Fibroblast of skin of left biceps (primary cell): ENCODE measurements at regions not wholly inside any gene's neighbourhood (a gene's known extent, or its start where the extent isn't known, plus 50 kb on each side); places are given as distances from the start of the nearest gene placed in this dataset.

Experiments used
- DNase-seq, 2 experiments: peaks; one replicate each; pipeline ENCODE4 v3.0.0-alpha.2; 2013; ENCODE audit warnings: low read depth in 2 of 2

DNA sequence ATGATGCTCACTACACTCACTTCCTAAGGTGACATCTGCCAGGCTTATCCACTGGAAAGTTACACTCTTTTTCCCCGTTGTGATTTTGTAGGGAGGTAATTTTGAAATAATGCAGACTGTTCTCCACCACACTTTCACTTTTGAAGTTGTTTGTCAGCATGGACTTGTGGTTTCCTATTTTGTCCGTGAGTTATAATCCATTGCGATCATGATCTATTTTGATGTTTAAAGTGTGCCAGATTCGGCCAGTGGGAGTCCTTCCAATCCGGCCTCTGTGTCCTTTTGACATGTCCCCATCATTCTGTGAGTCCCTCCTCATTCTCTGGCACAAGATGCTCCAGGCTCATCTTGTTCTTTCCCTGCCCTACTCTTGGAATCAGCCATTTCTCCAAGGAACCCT is 211.3 kb upstream of the KLF4 start:
- no peak for DNase-seq

DNA sequence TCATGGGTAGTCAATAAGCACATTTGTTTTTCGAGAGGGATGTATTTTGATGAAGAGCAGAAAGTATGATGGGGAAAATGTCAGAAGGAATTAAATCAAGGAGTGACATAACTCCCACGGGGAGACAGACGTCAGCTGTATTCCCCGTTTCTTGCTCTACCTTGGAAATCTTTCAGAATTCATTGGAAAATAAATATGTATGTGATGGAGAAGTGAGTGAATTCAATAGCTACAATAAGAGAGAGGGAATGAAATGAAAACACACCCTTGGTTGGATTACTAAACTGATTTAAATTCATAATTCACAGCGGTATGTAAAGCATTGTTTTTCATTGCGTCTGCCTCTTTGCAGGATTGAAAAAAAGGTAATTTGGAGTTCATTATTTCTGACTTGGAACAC is 209.7 kb upstream of the KLF4 start:
- no peak for DNase-seq

DNA sequence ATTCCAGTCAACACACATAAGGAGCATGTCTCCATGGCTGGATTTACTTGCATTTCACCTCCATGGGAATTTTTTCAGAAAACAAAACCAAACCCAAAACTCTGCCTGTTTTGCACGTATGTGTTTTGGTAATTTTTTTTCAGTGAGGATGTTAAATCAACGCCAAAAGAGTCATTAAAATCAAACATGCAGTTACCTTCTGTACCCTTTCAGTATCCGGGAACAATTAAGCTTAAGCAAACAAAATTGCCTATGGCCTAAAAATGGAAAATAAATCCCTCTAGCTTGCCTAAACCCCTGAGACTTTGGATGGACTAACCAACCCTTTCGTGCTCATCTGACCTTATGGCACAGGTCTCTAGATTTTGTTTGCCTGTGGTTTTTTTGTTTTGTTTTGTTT is 209.2 kb upstream of the KLF4 start:
- DNase-seq: no peak

DNA sequence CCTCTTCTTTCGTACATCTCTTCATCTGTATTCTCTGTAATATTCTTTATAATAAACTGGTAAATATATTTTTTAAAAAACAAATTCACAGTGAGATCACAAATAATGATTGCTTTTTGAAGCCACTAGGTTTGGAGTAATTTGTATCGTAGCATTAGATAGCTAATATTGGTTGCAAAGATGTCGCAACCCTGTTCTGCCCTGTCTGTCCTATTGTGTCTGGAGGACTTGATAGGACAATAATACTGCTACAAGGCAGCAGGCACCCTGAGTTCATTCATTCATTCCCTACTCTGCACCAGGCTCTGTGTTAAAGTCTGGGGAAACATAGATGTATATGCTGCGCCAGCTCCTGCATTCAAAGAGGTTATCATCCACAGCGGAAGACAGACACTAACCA is 206.7 kb upstream of the KLF4 start:
- no peak for DNase-seq

DNA sequence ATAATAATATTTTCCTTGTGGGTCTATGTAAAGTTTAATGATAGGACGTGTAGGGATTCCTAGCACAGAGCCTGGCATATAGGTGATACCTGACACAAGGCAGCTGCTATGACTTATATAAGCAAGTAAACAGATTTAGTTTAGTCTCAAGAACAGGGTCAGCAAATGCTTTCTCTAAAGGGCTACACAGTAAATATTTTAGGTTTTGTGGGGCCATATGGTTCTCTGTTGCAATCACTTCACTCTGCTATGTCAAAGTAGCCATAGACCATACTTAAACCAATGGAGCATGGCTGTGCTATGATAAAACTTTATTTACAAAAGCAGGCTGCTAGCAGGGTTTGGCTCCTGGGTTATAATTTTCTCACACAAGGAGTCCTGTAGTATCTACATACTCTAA is 204.8 kb upstream of the KLF4 start:
- no peak for DNase-seq

DNA sequence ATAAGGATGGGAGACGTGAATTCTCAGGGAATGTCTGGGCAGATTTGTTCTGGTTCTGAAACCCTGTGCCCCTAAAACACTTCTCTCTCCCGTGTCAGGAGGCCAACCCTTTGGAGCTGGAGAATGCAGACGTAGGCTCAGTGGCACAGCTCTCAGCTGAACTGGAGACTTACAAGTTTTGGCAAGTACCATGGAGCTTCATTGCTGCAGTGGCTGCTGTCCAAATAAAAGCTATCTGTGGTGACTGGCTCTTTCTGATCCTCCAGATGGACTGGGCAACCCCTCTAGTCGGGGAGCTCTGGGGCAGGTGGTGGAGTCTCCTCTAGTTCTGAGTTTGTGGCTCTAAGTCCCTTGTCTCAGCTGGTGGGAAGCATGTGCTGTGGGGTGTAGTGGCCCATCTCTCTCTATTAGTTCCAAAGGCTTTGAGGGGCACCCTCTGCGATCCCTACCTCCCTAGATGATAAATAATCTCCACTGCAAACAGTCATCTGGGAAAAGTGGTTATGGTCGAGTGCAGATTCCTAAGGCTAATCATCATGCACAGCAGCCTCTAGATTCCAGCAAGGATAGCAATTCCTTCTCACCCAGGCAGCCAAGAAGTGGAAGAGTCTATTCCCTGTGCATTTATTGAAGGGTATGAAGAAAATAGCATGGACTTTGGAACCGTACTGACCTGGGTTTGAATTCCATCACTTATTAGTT is 204.2 kb upstream of the KLF4 start:
- DNase-seq: peak in 1 of 2 experiments; percentile 57

DNA sequence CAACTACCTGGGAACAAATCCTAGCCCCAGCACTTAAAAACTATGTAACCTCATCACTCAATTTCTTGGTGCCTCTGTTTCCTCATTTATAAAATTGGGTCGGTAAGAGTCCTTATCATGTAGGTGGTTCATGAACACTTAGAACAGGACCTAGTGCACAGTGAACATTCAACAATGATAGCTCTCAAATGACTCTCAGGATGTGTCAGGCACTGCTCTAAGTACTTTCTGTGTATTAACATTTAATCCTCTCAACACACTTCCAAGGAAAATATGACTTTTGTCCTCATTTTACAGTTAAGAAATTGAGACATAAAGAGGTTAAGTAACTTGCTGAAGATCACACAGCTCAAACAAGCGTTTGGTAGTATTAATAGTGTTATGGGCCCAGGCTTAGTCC is 202.1 kb upstream of the KLF4 start:
- no peak for DNase-seq

DNA sequence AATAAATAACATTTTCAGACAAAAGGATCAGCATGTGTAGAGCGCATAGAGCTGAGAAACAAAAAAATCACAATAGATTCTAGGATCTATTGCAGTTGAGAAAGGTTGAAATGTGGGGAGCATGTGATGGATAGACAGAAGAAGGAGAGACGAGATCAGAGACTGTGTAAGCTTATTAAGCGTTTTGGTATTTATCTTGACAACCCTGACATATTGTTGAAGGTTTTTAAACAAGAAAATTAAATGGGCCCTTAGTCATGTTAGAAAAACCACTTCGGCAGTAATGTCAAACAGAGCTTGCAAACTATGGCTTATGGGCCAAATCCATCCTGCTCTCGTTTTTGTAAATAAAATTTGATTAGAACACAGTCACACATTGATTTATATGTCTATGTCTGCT is 200.5 kb upstream of the KLF4 start:
- DNase-seq: no peak

DNA sequence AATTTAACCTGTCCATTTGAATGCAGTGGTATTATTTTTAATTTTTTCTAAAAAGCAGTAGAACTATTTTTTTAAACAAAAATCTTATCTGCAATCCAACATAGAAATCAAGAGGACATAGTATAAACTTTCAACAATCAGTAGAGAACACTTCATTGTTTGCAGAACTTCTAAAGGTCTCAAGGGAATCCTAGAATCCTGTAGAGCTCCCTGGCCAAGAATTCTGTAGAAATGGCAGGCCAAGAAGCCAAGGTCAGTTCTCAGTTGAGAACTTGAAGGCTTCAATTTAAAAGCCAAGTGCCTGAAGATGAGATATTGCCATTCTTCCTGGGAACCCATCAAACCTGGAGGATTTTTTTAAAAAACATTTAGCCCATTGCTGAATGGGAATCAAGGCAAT is 199.2 kb upstream of the KLF4 start:
- DNase-seq: no peak

DNA sequence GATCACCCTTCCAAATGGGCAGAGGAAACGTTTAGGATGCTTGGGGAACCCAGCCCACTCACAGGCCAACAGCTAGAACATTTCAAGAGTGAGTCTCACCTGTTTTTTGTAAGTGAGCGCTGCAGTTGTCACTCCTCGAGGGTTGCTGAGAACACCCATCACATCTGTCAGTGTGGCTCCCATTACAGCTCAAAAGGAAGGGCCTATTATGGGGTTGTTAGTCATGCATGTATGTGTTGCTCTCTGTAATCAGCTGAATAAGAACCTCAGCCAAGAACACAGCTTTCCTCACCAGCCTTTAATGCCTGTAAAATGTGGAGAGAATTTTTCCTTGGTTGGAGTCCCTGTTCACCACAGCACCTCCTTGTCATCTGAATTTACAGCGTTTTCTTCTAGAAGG is 196.3 kb upstream of the KLF4 start:
- no peak for DNase-seq

DNA sequence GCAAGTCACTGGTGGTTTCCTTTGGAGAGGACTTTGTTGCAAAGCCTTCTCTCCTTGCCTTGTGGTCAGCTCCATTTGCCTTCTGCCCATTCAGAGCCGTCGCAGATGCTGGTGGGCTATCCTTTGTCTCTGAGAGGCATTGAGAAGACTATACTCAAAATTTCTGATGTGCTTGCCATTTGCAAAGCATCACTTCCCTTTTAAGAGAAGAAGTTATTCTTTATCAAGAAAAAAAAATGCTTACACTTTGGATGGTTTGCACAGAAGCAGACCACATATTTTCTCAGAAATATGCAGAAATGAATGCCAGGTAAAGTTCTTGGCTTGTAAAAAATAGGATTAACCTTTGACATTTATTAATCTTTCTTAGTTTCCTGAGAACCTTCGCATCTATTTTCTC is 195.8 kb upstream of the KLF4 start:
- DNase-seq: no peak

DNA sequence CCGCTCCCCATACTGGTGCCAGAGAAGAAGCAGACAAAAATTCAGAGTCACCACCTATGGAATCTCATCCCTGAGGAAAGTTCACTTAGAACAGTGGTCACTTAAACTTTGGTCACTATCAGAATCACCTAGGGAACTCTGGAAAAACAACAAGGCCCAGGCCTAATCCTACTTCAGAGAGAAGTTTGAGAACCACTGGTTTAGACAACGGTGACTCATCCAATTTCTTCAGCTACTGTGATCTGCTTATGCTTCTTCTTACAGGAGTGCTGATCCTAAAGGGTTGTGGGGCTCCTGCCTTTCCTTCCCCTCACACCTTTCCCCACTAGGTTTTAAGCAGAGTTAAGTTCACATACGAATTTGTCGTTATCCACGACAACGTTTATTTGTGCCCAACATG is 194.7 kb upstream of the KLF4 start:
- no peak for DNase-seq

DNA sequence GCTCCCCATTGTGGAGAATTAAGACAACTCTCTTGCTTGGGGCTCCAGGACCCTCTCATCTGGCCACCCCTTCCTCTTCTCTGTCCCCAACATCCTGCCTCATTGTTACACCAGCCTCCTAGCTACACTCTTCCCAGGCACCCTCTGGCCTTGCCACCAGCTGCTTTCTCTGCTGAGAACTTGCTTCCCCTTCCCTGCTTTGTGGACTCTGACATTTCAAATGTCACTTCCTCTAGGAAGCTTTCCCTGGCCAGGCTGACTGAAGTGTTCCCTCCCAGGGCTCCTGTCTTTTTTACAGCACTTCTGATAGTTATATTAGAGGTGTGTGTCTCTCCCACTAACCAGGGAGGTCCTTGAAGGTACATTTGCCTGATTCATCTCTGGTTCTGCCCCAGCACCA is 194.0 kb upstream of the KLF4 start:
- no peak for DNase-seq

DNA sequence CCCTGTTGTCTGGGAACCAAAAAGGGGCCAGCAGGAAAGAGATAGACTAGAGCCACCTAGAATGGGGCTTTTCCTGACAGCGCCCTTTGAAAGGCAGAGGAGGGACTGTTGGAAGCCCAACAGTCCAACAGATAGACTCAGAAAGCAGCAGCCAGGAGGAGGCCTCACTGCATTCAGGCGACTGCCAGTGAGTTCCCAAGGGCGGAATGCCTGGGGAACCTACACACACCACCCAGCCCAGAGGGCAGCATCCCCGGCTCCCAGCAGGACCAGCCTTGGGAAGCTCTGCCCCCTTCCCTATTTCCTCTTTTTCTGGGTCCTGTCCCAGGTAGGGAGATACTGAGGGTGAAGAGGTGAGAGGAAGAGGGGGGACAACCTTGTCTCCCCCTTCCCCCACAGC is 192.4 kb upstream of the KLF4 start:
- DNase-seq: no peak

DNA sequence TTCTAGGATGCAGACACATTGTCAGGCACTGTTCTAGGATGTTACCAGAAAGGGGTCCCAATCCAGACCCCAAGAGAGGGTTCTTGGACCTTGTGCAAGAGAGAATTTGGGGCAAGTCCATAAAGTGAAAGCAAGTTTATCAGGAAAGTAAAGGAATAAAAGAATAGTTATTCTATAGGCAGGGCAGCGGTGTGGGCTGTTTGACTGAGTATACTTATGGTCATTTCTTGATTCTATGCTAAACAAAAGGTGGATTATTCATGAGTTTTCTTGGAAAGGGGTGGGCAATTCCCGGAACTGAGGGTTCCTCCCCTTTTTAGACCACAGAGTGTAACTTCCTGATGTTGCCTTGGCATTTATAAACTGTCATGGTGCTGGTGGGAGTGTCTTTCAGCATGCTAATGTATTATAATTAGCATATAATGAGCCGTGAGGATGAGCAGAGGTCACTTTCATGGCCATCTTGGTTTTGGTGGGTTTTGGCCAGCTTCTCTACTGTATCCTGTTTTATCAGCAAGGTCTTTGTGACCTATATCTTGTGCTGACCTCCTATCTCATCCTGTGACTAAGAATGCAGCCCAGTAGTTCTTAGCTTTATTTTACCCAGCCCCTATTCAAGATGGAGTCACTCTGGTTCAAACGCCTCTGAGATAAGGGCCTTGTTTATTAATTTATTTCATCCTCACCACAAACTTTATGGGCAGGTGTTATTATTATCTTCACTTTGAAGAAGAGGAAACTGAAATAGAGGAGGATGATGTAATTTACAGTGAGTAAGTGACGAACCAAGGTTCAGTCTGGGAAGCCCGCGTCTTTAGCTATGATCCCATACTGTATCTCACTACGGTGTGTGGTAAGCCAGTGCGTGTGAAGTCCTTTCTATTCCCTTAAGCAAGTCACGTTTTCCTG is 186.0 kb upstream of the KLF4 start:
- no peak for DNase-seq

DNA sequence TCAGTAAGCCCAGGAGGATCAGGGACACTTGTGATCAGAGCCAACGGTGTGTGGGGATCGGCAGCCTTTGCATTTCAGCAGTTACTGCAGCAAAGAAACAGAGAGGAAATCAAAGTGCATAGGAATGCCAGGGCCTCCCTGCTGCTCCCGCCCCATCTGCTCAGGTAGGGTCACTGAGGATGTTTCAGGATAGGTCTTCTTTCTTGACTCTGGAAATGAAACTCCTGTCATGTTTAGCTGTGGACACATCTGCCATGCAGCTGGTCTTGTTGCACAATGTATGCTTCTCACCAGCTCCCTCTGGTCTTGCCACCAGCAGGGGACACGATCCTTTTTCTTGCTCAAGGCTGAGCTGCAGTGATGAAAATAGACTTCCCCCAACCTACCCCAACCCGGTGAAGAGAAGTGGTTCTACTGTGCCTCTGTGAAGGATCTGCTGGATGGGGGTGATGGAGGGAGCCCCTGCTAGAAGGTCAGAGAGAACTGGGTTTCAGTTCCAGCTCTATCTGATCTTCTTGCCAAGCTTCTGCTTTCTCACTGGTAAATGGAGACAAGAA is 185.2 kb upstream of the KLF4 start:
- no peak for DNase-seq

DNA sequence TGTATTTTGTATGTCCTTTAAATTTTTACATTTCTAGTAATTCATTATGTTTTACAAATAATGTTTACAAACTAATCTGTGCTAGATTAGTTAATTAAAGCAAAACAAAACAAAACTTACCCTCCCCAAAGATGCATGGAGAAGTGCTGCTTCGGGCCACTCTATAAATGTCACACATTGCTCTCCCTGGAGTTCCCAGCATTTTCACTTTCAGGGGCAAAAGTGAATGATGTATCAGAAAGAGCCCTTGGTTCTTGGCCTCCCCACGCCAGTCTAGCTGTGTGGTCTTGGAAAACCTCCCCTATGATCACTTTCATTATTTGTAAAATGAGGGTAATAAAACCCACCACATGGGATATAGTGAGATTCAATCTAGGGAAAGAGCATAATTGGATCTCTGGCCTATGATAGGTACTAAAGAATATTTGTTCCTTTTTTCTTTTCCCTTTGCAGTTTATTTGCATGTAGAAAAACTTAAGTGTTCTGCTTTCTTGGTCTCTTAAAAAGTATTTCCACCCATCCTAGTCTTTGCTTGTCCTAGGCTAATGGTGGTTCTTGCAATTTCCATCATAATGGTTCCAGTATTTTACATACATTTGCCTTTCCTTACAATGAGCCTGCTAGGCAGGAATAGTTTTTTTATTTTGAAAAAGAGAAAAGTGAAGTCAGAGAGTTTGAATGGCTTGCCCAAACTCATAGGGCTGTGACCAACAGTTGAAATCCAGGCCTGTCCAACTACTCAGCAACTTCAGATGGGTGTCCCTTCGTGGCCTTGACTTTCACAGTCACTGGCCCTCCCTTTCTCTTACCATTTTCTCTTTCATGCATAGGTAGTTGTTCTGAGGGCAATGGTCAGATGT is 184.5 kb upstream of the KLF4 start:
- DNase-seq: no peak

DNA sequence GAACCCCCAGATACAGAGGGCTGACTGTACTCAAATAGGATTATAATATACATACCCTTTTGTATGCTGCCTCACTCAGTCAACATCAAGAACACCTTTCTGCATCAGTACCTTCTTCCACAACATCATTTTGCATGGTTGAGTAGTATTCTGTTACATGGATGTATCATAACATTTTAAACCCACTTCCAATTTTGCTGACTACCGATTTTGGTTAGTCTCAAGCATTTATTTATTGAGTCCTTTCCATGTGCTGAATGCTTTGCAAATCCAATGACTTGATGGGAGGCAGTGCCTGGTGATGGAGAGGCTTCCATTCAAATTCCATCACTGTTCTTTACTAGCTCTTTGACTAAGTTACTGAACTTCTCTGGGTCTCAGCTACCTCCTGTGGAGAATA is 182.0 kb upstream of the KLF4 start:
- DNase-seq: no peak

DNA sequence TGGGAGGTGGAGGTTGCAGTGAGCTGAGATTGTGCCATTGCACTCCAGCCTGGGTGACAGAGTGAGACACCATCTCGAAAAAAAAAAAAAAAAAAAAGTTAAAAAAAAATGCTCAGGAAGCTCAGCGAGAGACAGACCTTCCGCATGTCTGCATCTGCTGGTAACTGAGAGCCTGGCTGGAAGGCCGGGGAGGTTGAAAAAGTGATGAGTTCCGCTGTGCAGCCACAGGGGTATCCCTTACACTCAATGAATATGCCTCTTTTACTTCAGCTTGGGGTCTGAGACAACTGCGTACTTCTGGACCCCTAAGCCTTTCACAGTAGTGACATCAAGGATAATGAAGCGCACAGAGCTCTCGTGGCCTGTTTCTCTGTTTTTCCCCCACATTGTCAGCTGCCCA is 179.9 kb upstream of the KLF4 start:
- DNase-seq: no peak

DNA sequence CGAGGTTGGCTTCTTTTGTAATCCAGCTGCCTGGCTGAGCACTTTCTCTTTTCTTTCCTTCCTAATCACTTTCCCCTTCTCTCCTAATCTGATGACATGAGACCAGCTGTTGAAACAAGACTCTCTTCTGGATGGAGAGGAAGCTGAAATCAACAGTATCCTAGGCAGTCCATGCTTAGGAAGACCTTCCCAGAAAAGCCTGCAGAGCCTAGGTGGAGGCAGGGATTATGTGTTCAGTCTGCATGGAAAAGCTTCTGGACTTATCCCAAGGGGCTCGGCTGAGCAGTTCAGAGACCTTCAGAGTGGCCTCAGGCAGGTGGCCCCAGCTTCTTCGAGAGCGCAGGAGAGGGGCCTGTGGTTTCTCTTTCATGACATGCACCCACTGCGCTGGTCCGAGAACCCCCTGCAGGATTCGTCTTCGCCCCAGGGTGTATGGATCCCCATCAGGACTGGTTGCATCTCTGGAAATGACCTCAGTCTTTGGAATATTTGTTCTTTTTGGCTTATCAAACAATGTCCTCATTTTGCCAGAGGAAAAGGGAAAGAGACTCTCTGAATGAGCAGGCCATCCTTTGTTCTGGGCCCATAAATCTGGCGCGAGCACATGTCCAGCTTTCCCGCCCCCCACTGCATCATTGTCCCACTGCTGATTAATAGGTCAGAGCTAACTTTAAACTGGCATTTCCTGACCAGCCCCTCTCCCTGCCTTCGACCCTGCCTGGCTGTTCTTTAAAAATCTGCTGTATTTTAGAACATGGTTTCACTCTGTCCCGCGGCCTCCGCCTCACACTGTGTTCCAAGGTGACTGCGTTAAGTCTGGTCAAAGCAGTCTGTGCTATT is 177.9 kb upstream of the KLF4 start:
- DNase-seq: no peak

DNA sequence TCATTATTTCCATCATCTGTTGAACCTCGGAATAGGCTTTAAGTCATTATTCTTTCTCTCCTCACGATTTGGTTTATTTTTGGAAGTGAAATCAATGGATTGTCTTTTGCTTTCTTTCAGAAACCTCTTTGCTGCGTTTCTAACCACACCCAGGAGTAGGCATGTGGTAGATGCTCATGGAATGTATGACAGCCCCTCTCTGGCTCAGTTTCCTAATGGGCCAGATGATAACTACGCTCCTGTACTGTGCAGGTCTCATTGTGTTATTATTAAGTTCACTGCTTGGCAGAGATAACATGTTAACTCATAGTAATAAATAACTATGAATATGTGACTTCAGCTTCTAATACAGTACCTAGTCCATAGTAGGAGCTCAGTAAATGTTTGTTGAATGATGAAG is 175.5 kb upstream of the KLF4 start:
- no peak for DNase-seq
